Retina (tissue), 1 donor: ENCODE measurements at regions not wholly inside any gene's neighbourhood (a gene's known extent, or its start where the extent isn't known, plus 50 kb on each side); places are given as distances from the start of the nearest gene placed in this dataset.

Source experiments
- DNase-seq: peaks from one replicate; pipeline ENCODE4 v3.0.0-alpha.2; 2016

DNA sequence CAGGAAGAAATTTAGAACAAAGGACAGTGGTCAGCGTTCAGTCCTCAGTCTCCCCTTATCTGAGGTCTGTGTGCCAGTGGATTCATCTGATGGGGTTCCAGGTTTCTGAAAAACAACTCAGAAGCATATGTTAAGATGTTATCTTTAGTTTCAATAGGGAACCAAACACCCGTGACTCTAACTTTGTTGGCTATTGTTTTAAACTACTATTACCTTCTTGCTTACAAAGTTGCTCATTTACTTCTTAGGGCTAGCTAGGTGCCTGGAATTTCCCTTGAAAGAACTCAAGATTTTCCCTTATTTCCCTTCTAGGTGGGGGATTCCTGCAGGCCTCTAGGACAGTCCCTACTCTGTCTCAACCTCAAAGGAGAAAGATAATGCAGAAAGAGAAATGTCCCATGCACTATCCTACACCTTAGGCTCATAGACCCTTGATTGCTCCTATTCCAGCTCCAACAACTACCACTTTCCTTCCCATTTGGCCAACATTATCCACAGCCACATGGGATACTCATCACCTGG, 192.5 kb upstream of the LYZL1 start:
- DNase-seq = no peak

DNA sequence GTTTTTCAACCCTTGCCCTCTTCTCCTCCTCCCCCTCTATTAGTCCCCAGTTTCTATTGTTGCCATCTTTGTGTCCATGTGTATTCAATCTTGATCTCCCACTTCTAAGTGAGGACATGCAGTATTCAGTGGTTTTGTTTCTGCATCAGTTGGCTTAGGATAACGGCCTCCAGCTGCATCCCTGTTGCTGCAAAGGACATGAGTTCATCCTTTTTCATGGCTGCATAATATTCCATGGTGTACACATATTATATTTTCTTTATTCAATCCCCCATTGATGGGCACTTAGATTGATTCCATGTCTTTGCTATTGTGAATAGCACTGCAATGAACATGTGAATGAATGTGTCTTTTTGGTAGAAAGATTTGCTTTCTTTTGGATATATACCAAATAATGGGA, 190.4 kb upstream of the LYZL1 start:
- no peak for DNase-seq

DNA sequence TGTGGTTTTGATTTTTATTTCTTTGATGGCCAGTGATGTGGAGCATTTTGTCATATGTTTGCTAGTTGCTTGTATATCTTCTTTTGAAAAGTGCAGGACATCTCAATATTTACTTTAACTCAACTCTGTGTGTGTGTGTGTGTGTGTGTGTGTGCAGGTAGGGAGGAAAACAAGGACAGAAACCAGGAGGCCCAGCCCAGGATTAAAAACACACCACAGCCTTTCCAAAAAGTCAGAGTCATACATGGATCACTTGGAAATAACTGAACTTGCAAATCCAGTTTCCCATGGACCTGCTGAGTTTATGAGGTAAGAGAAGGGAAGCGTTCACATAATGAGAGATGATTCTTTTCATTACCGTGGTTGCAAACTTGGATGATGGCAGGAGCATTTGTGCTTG, 189.9 kb upstream of the LYZL1 start:
- DNase-seq = no peak

DNA sequence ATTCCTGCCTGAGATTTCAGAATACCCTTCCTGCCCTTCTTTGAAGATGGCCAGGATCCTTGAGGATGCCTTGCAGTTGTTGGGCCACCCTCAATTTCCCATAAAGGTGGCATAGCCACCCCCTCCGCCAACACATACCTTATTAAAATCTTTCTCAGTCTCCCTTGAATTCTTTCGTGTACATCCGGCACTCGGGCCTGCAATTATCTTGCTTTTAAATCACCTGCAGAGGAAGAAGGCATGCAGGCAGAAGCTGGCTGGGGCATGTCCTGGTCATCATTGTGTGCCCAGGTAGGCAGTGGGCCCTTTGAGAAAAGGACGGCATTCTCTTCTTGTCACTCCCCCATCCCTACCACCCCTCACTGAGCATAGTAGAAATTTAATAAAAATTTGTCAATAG, 189.5 kb upstream of the LYZL1 start:
- no peak for DNase-seq

DNA sequence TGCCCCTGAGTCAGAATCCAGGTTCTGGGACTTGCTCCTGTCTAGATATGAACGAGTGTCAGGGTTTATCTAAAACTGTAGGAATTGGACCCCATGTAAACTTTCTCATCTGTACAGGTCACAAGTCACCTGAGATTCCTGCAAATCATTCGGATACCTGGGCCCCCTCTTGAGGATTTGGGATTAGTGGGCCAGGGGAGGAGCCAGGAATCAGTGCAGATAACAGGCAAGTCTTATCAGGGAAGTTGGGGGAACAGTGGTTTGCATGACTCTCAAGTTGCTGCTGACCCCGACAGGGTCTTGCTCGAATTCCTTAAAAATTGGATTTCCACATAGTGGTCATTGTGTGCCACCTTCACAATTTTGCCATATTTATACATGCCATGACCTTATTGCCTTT, 188.4 kb upstream of the LYZL1 start:
- no peak for DNase-seq

DNA sequence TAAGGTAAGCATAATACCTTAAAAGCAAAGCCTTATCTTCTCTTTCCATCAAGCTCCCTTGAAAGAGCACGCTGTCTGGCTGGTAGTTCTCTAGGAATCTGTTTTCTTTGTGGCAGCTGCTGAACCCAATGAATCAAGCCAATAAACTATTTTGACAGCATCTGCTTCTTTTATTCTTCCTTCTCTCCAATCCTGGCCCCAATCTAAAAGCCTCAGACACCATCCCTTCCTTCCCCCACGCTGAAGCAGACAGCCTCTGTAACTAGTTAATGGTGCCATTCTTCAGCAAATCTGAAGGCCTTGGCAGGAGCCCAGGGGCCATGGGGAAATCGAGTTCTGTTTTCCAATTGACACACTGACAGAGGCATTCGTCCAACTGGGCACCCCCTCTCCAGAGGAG, 186.6 kb upstream of the LYZL1 start:
- DNase-seq = no peak

DNA sequence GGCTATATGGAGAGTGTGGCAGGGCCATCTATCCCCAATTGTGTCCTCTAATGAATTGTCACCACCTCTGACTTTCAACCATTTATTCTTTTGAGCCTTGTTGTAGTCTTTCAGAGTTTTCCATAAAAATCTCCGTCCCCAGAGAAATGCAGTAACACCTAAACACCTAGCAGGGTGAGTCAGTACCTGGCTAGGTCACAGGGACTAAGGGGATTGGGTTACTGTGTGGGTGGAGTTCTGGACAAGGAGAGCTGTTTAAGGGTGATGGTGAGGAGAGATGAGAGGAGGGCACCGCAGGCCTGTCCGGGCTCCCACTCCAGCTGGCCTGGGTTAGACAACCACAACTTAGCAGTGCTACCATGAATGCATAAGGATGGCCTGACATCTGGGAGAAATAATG, 186.2 kb upstream of the LYZL1 start:
- DNase-seq = no peak

DNA sequence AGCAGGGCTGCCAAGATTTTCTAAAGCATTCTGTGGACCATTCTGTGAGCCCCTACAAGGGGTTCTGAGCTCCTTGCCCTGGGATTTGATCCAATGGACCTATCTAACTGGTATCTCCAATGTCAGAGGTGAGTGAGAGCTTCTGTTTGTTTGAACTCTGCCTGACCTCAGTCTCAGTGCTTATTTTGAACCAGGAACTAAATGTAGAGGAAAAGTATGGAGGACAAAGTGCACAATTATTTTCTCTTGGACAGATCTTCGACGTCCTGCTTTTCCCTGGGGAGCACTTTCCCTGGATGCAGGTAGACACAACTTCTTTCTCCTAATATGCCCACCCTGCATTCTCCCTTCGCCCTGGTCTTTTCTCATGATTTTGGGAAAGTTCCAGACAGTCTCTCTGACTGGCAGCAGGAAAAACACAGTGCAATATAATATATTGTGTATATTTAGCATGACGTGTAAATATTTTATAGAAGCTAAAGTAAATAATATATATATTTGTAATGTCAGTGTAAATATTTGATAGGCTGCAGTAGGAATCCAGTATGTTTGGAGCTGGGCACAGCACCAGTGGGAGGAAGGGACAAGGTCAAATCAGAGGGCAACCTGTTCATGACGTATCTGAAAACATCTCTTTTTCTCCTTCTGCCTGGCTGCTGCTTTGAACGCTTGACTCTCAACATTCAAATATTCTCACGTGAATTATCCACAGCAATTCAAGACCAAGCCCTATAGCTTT, 184.0 kb upstream of the LYZL1 start:
- DNase-seq = no peak

DNA sequence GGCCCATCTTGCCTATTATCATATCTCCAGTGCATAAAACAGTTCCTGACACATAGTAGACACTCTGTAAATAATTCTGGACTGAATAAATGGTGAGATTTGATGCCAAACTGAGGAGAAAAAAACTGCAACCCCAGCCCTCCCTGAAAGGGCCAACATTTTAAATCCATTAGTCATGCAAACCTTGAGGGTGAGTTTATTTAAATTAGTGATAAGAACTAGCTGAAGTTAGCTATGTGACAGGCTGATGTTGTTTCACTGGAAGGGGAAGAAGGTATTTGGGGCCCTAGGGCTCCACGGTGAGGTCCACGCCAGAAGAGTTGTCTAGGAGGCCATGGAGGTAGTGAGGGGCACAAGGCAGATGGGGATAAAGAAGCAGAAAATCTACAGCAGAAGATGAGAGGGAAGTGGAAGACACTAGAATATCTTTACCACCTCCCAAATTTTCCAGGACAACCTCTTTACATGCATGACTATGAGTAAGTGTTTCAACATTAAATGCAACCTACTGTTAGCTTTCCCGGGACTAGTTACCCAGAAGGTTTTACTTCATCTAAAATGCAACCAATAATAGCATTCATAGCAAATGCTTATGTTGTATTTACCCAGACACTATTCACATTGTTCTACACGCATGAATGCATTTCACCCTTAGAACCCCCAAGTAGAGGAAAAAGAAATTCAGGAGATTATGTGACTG, 183.2 kb upstream of the LYZL1 start:
- no peak for DNase-seq

DNA sequence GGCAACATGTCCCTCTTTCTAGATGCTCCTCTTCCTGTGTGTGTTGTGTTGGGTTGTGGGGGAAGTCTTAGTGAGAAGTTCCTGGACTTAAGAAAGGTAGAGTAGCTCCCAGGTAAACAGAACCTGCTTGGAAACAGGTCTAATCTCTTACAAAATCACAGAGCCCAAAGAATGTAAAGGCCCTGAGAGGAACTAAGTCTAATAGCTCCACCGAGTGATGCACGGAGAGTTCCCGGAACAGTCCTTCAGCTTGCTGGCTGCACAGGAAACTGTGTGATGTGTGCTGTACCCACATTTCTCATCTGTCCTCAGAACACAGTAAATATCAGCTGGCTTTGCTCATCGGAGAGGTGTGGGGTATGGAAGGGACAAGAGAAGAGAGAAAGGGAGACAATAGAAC, 182.6 kb upstream of the LYZL1 start:
- DNase-seq = no peak

DNA sequence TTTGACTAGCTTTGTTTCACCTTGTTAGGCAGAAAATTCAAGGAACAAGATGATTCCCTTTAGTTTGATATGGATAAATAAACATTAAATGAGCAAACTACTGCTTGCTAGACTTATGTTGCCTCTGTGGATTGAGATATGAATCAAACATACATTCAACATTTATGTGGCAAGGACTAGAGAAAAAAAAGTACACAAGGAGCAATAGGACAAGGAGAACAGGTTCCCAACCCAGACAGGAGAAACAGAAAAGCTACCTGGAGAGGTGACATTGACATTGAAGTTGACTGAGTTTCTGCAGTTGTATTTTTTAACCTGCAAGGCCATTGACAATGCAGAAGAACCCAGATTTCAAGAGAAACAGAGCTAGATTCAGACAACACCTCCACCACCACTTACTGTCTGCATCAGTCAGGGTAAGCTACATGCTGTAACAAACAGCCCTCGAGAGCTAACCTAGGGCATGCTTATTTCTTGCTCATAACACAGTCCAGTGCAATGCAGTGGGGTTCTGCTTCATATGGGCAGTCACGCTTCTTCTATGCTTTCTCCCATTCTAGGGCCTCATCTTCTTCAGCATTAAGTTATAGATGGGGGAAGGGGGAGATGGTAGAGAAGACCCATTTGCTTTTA, 180.9 kb upstream of the LYZL1 start:
- DNase-seq = no peak

DNA sequence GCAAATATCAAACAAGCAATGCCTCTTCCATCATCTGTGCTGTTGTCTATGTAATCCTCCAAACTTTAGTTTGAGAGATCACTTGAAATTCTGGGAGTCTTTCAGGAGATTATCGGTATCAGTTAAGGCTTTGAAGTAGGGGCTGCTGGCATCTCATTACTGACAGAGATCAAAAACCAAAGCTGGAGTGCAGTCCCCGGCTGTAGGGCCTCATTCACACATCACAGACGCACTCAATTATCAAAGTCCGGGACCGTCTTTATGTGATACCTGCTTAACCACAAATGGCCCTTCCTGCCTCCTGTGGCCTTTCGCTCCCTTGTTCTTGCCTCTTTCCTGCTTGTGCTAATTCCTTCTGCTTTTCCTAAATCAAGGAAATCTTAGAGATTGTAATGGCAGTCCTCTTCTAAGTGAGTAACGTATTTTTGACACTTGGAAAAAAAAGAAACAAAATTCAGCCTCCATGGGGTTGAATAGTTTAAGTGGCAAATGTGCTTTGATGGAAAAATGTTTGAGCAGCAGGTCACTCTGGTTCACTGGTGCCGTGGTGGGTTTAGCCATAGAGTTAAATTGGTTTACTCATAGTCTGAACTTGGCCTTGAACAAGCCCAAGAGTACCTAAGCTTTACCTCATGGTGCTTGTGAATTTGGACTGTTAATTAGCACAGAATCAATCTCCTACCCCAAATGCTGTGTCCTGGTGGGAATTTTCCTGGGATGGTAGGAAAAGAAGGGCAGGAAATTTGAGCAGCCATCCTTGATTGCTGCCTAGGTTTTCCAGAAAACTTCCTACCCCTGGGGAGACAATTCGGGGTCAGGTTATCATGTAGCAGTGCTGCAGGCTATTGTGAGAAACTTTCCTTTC, 178.9 kb upstream of the LYZL1 start:
- DNase-seq = no peak

DNA sequence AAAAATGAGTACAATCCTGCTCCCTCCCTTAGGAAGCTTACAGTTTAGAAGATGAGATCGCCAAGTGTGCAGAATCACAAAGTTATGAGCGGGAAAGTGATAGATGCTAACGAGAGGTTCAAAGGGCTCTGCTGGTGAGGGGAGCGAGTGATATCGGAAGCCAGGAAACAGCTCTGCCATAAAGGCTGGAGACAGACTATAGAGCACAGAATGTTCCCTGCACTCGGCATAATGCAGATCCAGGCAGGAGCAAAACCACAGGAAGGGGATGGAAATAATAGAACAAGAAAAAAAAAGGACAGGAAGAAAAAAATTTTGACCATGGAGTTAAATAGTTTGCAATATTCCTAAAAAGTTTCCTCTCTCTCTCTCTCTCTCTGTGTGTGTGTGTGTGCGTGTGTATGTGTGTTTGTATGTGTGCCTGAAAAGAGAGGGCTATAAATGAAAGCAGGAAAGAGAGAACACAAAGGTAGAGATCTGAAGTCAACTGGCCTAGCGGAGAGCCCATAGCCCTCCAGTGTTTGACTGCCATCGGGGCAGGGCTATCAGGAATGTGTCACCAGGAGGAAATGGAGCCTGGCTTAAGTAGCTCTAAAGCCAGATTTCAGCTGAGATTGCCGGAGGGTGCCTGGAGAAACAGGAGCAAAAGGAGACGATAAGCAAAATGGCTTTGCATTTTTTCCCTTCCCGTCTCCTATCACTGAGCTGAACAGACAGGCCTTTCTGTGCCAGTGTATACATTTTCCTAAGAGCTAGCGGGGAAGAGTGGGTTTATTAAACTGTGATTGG, 175.8 kb upstream of the LYZL1 start:
- peak; percentile 75 for DNase-seq

DNA sequence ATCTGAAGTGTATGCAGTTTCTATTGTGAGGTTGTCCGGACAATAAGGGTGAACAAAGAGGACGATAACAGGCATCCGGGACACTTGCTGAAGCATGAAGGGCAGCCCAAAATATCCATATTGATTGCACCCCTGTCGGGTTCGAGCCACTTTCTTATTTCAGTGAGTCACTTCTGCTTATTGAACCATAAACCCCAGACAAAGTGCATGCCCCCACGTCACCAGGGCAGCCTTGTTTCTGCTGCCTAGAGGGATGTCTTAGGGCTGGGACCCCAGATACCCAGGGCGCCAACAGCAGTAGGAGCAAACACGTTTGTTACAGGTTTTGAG, 175.3 kb upstream of the LYZL1 start:
- no peak for DNase-seq

DNA sequence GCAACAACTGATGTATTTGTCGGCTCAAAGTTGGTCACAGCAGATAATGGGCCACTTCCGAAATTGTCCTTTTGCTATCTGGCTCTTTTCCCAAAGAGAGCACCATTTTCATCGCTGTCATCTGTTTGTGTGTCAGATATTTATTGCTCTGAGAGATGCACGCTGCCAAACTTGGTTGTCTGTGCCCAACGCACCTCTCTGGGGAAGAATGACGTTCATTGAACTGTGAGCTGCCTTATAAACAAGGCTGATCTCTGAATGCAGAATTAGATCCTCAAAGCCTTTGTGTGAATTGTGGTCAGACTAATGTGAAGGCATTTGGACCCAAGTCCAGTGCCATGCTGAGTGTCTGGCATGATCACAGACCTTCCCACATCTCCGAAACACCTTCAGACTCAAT, 174.7 kb upstream of the LYZL1 start:
- no peak for DNase-seq

DNA sequence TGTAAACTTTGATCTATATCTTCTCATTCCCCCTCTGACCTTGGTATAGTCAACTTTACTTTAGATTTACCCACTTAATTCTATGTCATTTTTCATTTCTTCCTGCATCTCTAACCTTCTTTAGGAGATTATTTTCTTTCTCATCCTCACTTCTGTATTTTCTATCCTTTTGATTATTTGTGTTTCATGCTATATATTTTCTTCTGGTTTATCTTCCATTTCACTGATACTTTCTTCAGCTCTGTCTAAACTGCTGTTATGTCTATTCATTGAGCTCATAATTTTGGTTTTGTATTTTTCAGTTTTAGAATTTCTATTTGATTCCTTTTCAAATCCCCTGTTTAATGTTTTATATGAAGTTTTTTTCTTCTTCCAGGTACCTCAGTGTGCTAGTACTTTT, 171.1 kb upstream of the LYZL1 start:
- no peak for DNase-seq

DNA sequence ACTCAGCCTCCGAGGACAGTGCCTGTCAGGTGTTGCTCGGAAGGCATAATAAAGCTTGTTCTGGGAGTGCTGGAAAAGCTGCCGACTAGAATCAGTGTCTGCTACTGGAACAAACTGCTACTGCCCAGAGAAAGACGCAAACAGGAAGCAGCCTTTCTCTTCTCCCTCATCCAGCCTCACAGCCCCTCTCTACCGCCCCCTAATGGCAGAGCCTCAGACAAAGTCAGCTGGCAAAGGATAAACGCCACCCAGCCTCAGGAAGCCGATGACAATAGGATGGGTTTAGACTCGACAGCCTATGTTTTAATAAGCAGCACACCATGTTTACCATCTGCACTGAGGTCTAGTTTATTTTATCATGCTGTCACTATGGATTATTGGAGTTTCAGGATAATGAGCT, 169.5 kb upstream of the LYZL1 start:
- peak; percentile 44 for DNase-seq

DNA sequence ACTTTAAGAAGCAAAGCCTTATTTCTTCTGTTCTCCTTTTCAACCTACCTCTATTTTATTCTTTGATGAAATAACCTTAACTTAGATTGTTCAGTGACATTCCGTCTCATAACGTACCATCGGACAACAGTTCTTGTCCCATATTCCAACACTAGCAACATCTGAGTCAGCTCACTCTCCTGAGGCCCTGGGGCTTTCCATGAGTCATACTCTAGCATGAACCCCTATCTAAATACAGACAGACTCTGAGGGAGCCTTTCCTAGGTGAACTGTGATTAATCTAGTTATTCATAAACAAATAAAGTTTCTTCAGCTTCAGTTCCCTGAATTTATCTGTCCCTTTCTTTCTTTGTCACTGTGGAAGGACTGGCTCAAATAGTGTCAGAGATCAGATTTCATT, 168.7 kb upstream of the LYZL1 start:
- no peak for DNase-seq

DNA sequence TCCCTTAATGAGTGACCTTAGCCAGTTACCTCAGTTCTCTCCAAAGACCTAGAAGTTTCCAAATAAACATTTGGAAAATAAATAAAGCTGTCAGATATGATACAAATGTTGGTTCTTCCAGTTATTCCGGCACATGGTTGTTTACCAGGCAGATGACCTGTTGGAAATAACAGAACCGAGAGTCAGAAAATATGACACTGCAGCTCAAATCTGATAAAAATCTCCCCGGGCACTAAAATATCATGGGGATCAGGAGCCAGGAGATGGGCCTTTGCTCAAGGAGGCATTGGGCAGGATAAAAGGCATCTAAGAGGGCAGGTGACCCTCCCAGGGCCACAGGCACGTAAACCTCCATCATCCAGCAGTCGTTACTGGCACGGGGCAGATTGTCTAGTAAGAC, 164.0 kb upstream of the LYZL1 start:
- DNase-seq = no peak

DNA sequence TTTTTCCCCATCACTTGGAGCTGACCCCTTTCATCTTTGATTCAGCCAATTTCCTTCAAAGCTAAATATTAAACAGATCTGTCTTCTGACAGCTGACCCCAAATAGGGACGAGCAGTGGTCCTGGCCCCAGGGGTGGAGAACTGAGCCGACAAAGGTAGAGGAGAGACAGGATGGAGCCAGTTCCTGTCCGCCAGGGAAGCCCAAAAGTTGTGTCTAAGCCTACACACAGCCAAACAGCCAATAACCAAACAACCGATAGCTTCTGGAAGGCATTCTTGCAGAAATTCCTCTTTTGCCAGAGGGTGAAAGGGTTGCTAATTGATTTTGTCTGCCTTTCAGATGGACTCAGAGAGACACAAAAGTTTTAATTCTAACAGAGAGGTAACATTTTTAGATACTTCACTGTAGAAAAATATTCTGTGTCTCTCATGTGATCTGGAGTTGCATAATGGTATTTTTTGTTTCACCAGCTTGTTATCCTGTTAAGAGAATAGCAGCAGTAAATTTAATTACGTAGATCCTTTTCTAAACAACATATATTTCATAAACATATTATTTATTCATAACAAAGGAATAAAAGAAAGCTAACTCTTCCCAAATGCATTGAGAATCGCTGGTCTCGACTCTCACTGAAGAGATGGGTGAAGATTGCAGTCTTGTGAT, 161.7 kb upstream of the LYZL1 start:
- no peak for DNase-seq

DNA sequence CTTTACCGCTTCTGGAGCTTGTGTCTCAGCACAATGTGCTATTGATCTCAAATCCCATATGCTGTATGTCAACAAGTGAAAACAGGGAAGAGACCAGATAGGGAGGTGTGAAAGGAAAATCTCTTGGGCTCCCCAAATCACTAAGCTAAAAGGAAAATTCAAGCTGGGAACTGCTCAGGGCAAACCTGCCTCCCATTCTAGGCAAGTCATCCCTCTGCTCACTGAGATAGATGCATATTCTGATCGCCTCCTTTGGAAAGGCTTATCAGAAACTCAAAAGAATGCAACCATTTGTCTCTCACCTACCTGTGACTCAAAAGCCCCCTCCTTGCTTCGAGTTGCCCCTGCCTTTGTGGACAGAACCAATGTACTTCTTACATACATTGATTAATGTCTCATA, 161.1 kb upstream of the LYZL1 start:
- no peak for DNase-seq

DNA sequence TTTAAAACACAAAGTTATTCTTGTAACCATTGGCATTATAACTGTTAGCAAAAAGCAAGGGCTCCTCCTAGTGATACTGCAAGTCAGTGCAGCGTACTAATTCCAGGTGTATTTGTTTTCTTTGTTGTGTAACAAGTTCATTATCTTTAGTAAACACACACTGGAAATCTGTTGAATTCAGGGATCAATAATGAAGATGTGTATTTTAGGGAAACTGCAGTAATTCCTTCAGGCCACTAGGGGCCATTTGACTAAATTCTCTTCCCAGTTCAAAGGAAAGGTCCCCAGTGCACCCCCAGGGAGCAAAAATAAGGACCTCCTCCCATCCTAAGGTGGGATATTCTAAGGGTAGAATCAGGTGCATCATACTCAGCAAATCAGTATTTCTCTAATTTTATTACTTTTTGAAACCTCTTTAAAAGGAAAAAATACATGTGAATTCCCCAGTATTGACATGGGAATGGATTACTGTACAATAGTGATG, 158.6 kb upstream of the LYZL1 start:
- DNase-seq = no peak
